EL (cell line): ENCODE measurements at regions not wholly inside any gene's neighbourhood (a gene's known extent, or its start where the extent isn't known, plus 50 kb on each side); places are given as distances from the start of the nearest gene placed in this dataset.

Experiments used
- DNase-seq: peaks from one replicate; pipeline ENCODE4 v3.0.0-alpha.2; 2016

DNA sequence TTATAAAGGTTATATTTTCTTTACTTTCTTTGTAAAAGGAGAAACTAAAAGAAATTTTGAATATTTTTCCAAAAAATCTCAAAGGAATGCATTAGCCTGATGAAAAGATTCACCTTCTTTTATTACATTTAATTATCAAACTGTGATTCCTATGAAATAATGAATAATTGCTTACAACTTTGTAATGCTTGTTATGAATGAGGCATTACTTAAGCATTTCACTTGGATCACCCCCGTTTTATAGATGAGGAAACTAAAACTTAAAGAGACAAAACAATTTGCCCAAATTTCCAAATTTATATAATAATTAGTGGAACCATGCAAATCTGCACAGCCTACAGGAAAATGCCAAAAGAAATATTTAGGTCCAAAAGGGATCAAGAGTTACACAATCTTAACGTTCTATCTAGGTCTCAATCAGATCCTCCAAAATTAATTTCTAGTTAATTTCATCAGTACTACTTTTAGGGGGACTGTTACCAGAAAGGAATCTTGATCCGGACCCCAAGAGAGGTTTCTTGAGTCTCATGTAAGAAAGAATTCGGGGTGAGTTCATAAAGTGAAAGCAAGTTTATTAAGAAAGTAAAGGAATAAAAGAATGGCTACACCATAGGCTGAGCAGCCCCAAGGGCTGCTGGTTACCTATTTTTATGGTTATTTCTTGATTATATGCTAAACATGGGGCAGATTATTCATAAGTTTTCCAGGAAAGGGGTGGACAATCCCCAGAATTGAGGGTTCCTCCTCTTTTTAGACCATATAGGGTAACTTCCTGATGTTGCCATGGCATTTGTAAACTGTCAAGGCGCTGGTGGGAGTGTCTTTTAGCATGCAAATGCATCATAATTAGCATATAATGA, 288.0 kb downstream of the ADGB start:
- DNase-seq, result no peak

DNA sequence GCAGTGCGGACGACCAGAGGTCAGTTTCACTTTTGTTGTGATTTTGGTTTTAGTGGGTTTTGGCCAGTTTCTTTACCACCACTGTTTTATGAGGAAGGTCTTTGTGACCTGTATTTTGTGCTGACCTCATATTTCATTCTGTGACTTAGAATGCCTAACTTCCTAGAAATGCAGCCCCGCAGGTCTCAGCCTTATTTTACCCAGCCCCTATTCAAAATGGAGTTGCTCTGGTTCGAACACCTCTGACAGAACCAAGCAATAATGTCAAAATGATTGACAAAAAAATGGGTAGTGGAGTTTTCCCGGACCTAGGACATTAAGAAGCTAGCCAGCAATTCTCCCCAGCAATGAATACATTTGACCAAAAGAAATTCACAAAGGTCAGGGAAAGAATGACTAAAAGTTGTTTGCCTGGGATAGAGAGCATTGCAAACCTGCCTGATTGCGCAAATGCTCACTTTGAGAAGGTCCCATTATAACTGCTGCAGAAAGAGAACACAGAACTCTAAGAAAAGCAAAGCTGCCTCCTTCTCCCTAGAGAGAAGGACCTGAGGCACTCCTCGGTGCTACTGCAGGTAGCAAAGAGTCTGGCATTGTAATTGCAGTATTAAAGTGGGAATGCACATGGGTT, 288.8 kb downstream of the ADGB start:
- DNase-seq, result no peak

DNA sequence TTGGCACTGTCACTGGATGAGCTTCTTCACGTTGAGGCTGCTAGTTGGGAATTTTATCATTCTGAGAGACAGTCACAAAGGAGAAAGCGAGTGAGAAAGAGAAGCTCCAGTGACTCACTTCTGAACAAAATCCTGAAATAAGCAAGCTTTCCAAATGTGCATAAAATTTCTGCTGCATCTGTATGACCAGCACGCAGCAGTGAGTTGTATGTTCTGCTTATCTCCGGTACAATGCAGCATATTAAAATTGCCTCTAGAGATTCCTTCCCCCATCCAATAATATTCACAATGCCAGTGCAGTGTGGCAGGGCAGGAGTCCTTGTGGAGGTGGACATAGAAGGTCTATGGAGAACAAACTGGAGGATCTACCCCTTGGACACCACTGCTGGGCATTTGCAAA, 290.5 kb downstream of the ADGB start:
- no peak for DNase-seq

DNA sequence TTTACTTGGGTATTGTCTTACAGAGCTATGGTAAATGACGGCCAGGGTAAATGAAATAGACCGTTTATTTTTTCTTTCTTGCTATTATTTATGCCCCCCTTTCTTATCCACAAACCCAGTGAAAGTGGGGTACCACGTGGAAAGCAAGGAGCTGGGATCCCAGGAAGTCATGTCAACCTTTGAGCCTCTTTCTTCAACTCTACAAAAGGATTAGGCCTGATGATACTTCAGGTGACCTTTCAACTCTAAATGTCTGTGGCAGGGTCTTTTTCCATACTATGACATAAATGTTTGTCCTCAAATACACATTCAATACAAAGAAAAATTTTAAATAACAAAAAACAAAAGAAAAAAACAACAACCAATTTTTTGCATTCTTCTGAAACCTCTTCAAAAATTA, 291.4 kb downstream of the ADGB start:
- DNase-seq, result no peak

DNA sequence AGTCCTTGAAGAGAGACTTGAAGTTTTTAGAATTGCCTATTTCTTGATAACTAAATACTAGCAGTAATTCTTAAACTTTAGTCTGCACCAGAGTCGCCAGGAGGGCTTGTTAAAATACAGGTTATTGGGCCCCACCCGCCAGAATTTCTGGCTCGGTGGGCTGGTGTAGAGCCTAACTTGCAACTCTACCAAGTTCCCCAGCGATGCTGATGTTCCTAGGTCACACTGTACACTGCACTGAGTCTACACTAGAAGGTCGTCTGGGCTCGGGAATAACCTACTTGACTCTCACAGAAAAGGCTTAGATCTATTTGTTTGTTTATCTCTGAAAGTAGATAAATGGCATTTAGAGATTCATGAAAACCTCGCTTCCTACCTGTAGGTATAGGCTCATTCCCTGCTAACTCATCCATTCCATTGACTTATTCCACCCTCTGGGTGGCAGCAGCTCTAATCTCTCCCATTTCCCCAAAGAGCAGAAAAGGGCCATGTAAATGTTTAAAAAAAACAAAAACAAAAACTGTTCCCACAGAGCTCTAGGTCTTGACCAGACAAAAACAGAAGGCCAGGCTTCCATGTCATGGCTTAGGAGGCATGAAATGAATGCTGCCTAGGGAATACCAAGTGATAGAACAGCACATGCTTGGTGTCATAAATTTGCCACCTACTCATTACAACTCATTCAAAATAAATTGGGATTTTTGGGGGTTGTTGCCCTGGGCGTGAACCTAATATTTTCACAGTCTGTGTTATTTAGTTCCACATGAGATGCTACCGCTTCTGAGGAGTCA, 292.1 kb downstream of the ADGB start:
- DNase-seq, result no peak

DNA sequence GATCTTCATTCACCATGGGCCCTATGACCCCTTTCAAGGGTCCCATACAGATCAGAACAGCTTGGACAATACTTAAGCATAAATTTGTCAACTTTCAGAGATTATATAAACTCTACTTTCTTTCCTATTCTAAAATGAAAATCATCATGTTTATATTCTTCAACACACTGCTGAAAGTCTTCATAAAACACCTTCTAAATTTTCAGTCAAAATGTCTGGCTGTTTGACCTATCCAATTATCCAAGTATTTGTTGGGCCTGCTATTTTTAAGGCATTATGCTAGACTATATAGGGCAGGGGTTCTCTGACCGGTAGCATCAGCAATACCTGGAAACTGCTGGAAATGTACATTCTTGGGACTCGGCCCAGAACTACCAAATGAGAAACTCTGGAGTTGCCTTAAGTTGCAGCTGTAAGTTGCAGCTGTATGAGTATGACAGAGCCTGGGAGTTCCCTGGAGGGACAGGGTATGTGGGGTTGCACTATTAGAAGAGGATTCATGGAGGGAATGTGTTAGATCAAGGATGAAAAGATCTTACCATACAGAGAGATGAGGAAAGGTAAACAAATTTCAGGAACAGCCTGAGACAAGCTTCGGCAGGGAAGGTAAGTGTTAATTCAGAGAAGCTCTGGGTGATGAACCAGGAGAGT, 293.0 kb downstream of the ADGB start:
- DNase-seq, result no peak

DNA sequence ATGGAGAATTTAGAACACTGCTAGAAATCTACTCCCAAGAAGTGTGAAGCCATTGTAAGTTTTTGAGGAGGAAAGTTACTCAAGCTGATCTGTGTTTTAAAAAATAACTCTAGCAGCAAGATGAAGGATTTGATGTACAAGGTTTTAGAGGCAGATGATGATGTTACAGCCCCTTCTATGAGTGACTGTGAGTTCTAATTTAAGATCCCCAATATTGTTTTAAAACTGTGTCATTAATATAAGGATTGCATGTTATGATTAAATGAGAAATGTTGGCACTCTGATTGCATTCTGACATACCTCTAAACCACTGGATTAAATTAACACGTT, 293.5 kb downstream of the ADGB start:
- DNase-seq, result no peak

DNA sequence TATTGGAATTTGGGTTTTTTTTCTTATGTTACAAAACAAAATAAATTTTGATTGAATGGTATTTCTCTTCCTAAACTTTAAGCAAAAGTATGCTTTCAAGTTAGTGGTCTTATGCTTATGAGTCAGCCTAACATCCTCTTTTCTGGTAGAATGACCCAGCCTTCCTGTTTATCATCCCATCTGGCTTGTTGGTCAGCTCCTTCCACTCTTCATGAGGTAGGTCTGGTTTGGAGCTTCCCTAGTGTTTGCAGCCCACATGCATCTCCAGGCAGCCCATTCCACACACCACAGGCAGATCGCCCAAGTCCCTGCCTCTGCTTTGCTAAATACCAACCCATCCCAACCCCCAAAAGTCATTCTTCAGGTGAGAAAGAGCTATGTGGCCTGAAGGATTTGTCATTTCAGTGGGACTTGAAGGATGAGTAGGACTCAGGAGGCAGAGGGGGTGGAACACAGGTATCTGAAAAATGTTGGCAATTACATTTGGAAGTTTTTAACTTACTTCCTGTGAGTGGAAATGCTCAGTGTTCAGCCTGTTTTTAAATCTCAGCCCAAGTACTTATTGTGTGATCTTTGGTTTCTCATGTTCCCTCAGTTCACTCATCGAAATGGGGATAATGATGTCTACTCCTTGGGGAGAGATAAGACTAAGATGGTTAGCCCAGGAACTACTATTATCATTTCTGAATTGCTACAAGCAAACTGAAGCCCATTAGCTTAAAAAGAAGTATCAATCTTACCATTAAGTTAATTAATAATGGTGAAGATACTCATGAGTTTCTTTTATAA, 294.0 kb downstream of the ADGB start:
- peak; percentile 81 for DNase-seq

DNA sequence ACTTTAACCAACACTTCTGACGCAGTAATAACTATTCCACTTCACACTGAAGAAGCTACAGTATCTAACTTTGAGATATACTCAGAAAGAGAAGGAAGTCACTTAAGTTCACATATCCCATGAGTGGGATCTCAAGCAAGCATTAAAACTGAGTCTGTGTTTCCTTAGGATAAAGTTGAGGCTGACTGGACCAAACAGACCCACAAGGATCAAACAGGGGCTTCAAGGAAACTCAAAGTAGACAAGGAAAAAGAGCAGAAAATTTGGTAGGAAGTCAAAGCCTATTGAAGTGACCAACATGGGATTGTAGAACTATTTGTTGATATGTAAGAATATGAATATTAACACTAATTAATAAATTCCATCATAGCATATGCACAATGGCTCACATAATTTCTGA, 294.9 kb downstream of the ADGB start:
- DNase-seq, result no peak

DNA sequence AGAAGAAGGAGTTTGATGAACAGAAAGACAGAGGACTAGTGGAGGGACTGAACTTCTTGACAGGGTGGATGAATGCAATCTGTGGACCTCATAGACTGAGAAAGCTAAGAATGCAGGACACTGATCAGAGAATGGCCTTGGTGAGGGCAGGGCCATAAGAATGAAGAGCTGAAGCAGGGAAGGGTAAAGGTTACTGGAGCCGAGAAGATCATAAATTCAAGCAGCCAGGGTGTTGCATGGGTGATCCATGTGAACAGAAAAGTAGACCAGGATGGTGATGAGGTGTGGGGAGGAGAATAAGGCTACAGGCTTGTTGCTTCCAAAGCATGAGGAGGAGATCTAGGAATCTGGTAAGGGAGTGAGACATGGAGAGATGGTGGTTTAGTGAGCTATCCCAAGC, 295.9 kb downstream of the ADGB start:
- DNase-seq, result no peak

DNA sequence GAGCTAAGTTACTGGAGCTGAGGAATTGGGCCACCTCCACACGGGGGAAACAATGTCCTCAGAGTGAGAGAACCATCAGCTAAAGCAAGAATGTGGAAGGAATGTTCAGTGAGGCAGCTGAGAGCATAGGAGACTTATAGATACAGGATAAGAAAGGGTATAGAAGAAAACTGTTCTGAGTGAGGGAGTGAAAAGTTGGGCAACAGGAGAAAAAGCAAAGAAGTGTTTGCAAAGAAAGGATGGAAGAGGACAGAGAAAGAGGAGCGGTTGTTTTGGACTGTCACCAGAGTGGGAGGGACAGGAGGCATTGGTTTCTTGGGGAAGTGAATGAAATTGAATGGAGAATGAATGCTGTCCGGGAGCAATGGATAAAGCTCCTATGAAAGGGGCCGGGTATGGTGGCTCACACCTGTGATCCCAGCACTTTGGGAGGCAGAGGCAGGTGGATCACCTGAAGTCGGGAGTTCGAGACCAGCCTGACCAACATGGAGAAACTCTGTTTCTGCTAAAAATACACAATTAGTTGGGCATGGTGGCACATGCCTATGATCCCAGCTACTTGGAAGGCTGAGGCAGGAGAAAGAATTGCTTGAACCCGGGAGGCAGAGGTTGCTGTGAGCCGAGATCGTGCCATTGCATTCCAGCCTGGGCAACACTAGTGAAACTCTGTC, 296.5 kb downstream of the ADGB start:
- DNase-seq, result no peak

DNA sequence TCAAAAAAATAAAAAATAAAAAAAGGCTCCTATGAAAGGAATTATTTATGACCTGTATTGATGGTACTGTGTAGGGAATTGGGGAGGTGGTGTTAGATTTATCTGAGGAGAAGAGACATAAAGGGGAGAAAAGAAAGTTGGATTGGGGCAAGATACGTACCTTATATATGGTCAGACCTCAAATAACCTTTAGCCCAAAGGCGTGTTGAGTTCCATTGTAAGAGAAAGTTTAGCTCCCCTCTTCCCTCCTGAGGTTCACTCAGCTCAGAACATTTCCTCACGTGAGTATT, 296.9 kb downstream of the ADGB start:
- no peak for DNase-seq

DNA sequence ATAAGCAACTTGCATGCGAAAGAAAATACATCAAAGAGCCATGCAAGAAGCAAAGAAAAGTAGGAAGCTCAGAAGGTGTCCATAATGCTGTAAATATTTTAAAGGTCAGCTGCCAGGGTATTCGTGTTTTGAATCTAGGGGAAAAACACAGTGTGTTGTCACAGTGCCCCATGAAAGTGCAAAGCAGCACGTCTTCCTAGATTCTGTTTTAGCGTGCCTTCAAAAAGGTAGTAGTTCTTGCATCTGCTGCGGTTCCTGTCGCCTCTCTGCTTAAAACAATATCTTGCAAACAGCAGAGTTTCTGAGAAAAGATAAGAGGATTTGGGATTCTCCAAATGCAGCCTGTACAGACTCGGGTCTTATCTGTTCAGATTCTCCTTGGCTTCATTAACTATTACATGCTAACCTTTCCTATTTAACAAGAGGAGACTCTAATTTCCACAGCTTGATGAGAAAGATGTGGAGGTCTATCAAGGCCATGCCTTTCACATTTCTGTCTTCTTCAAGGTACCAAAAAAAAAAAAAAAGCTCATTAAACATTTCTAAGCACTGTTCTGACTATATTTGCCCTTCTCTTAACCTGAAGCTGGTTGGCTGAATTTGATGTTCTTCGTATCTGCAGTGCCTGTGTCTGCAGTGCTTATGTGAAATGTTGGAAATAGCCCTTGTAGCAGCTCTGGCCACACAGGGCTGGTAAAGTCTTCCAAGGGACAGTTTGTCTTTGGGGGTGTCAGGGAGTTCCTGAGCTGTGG, 297.5 kb downstream of the ADGB start:
- DNase-seq, result no peak

DNA sequence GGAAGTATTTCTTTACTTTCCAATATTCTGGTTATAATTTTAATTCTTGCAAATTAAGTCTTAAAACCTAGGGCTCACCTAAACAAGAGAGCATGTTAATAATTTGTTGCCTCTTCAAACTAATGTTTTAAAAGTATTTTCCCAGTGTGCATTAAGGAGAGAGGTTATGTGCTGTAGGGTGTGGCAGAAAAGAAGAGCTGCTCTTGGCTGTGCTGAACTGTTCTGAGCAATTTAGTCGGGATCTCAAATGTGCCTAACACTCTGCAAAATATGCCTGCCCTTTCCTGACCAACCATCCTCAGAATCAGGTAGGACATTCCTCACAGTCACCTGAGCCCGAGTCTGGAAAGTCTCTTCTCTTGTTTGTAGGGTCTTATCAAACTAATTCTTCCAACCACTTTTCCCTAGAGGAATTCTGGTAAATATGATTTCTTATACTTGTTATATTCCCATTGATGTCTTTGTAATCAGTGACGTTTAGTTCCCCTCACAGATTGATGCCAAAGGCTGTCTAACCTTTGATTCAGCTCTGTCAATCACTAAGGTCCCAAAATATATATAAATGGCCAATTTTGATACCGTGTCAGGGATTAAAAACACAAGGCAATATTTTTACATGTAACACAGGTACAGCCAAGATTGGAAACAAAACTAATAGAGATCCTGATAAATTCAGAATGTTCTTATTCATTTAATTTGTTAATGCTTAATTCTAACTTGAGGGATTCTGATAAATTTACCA, 298.4 kb downstream of the ADGB start:
- DNase-seq, result no peak

DNA sequence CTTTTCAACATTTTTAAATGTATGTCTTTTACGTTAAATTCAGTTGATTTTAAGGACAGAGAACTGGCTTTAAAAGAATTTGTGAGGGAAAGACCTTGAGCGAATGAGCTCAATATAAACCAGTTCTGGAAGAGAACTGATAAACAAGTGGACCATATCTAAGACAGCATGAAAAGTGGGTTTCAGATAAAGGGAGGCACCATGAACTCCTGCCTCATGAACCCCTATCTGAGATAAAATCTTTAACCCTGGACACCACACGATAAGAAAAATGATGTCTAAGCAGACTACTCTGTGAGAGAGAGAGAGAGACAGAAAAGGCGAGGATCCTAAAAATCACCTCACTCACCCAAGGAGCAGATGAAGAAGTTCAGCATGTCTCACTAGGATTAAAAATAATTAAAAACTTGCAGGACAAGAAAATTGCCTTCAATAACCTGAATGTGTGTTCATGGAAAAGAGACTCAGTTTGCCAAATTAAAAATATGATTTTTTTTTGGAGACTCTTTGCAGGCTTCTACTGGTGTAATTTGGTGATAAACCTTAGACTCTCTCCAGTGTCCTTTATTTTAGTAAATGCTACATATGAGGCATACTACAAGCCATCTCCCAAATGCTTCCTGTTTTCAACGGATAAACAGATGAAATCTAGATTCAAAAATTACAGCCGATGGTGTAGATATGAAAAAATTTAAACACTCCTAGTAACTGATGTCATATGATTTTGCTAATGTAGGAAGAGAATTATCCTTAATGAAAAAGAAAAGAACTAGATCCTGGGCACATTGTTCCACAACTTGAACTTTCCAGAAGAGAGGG, 299.5 kb downstream of the ADGB start:
- DNase-seq, result no peak

DNA sequence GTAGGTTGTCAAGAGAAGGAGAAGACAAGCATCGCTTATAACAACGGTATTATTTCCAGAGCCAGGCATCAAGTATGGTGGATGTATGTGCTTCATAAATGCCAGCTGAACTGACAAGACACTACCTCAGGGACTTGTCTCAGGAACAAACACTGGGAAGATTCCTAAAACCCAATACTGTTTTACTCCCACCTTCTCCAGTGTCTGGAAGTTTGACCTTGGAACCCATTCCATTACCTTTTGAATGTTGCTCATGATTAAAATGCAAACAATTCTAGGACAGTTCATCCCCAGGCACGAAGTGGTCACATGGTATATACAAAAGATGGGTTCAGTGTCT, 300.1 kb downstream of the ADGB start:
- DNase-seq, result no peak

DNA sequence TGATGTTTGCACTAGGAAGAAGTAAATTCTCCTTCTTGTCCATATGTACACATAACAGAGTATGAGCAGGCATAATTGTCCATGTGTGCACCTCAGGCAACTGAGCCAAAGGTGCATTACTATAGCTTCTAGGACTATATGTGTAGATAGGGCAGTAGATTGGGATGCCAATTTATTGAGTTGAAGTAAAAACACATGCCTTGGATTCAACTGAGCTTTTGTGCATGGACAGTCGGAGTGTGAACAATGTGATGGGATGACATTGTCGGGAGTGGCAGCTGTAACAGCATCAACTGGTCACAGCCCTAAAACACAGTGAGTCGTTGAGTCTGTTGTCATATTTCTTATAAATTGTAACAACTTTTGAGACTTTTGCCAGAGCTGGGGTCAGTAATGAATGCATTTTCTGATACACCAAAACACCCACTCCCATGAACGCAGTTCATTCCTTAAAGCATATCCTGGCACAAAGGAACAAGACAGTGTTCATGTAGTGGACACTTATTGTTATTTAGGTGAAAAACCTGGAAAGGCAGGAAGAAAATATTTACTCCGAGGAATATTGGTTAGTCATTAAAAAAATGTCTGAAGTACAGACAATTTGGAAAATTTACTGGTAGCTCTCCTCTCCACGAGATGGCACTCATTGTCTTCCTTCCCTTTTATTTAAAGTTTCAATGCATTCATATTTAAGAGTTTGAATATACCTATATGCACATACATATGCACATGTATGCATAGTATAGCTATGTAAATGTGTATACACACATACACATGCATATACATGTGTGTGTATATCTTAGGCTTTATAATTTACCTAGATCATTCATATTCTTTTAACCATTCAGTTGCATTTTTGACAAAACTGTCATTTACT, 302.0 kb upstream of the STXBP5 start:
- DNase-seq, result peak; percentile 38

DNA sequence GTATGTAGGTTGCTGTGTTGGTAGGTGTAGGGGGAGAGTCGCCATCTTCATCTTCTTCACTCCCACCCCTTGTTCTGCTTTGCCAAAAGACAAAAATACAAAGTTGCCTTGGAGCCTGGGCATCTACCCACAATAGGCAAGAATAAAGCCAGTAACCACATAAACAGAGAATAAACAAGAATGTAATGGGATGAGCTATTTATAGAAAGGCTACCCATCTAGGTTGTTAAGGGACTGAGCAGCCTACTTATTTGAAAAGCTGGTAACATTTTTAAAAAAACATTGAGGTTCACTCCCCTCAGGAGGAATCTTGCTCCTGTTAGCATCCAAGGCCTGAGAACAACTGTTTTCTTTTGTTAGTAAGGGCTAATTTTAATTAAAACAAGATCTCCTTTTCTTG, 301.4 kb upstream of the STXBP5 start:
- no peak for DNase-seq

DNA sequence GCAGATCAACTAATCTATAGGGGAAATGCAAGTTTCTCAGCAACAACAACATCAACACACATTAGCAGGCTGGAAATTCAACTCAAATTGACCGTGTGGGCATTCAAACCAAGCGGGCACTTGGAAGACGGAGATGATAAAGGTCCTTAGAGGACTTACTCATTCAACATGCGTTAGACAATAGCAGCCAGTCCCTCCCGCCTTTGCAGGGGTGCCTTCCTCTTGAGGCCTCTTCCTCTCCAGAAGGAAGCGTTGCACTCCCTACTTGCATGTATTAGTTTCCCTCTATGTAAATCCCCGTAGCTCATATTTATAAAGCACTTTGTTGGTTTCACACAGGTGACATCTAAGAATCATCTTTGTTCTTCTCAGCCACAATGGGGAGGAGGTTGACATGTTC, 300.8 kb upstream of the STXBP5 start:
- no peak for DNase-seq
